ENCODE measurements at regions not wholly inside any gene's neighbourhood (a gene's known extent, or its start where the extent isn't known, plus 50 kb on each side); places are given as distances from the start of the nearest gene placed in this dataset.

DNA sequence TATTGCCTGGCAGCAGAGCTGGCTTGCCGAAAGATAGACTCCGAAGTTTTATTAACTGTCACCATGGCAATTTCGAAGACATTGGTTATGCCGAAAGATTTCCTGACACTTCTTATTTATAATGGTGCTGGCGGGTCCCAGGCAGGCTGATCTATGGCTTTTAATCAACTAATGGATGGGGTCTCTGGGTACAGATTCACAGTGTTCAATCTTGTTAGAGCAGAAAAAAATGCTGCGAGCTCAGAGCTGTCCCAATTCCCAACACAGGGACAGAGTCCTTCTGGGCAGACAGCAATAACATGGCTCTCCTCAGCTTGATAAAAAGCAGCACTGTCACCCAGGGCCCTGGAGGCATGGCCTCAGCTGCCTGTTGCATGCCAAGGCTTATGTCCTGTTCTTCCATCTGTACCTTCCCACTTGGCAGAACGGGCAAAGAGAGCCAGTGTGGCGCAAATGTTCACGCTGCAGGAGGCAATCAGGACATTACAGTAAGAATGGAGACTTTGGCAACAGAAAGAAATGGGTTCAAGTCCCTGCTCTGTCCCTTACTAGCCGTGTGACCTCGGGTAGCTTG, 228.2 kb upstream of the PWP1 start:
- no peaks in the 10 kb centered on the region for H3K36me3 ChIP-seq (ENCODE audit: control insufficient read depth in 2 of 2, insufficient read depth in 2 of 2, low read length in 1 of 2)
- no peak overlapping the region for H3K4me3 ChIP-seq (ENCODE audit: low read depth in 1 of 2, low read length in 2 of 2)
- 63 to 70% methylated on average over 11 of the region's 11 CpGs for WGBS, 2 donors
- H3K27ac ChIP-seq (ENCODE audit: low read depth in 2 of 2, low read length in 1 of 2), result no peak overlapping the region
- no peaks in the 10 kb centered on the region for H3K27me3 ChIP-seq (ENCODE audit: control insufficient read depth in 1 of 2, insufficient read depth in 2 of 2, low read length in 2 of 2)
- no peaks in the 10 kb centered on the region for H3K9me3 ChIP-seq (ENCODE audit: control insufficient read depth in 2 of 2, insufficient read depth in 1 of 2, low read depth in 1 of 2, low read length in 1 of 2)
- no peaks in the 10 kb centered on the region for H3K4me1 ChIP-seq (ENCODE audit: control insufficient read depth in 2 of 2, insufficient read depth in 2 of 2, low read length in 1 of 2)

DNA sequence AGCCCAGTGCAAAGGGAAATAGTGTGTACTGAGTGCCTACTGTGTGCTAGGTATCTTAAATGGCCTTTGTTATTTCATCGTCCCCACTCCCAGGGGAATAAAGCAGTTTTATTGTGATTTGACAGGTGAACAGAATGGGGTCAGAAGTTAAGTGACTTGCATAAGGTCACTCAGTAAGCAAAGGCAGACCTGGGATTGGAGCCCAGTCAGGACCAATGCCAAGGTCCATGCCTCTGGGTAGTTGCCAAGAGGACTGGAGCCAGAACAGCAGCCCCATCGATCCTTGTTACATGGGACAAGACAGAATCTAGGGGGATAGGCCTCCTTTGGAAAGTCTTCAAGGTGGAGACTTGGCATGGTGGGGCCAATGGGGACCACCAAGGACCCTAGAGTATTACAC, 227.4 kb upstream of the PWP1 start:
- Histone ChIP-seq H3K27me3 (ENCODE audit: control insufficient read depth in 1 of 2, insufficient read depth in 2 of 2, low read length in 2 of 2) (no peaks in the 10 kb centered on the region), H3K36me3 (ENCODE audit: control insufficient read depth in 2 of 2, insufficient read depth in 2 of 2, low read length in 1 of 2) (no peaks in the 10 kb centered on the region), H3K4me1 (ENCODE audit: control insufficient read depth in 2 of 2, insufficient read depth in 2 of 2, low read length in 1 of 2) (no peaks in the 10 kb centered on the region), H3K4me3 (ENCODE audit: low read depth in 1 of 2, low read length in 2 of 2) (no peak overlapping the region), H3K27ac (ENCODE audit: low read depth in 2 of 2, low read length in 1 of 2) (no peak overlapping the region), H3K9me3 (ENCODE audit: control insufficient read depth in 2 of 2, insufficient read depth in 1 of 2, low read depth in 1 of 2, low read length in 1 of 2) (no peaks in the 10 kb centered on the region)
- 62 to 80% methylated on average over 2 of the region's 2 CpGs for WGBS, 2 donors

DNA sequence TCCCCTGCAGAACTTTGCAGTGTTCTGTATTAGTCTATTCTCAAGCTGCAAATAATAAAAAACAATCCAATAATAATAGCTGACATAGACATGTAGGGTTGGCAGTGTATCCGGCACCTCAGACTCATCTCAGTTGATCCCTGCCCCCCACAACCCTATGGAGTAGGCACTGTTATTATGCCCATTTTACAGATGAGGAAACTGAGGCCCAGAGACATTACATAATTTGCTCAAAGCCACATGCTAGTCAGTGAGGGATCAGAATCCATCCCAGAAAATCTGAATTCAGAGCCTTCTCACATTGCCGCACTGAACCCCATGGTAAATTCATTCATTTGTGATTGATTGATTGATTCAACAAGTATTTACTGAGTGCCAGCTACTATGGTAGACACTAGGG, 226.6 kb upstream of the PWP1 start:
- Histone ChIP-seq H3K27me3 (ENCODE audit: control insufficient read depth in 1 of 2, insufficient read depth in 2 of 2, low read length in 2 of 2) (no peaks in the 10 kb centered on the region), H3K36me3 (ENCODE audit: control insufficient read depth in 2 of 2, insufficient read depth in 2 of 2, low read length in 1 of 2) (no peaks in the 10 kb centered on the region), H3K9me3 (ENCODE audit: control insufficient read depth in 2 of 2, insufficient read depth in 1 of 2, low read depth in 1 of 2, low read length in 1 of 2) (no peaks in the 10 kb centered on the region), H3K27ac (ENCODE audit: low read depth in 2 of 2, low read length in 1 of 2) (no peak overlapping the region), H3K4me3 (ENCODE audit: low read depth in 1 of 2, low read length in 2 of 2) (no peak overlapping the region), H3K4me1 (ENCODE audit: control insufficient read depth in 2 of 2, insufficient read depth in 2 of 2, low read length in 1 of 2) (no peaks in the 10 kb centered on the region)
- WGBS, 2 donors, result 92 to 95% methylated on average over 2 of the region's 2 CpGs

DNA sequence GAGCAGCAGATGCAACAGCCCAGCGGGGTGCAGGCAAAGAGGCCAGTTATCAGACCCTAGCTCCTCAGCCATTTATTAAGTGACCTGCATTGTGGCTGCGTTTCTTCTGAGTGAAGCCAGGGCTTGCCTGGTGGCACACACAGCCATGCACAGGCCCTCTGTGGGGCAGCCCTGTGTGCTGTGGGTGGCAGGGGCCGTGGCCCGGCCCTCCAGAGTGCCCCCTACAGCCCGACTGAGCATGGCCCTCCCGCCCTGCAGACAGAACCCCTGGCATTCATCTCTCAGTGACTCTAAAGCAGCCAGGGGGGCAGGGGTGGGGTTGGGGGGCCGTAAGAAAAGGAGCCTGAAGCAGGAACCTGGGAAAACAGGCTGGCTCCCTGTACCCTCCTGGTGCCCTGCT, 226.0 kb upstream of the PWP1 start:
- Histone ChIP-seq H3K4me3 (ENCODE audit: low read depth in 1 of 2, low read length in 2 of 2) (no peak overlapping the region), H3K4me1 (ENCODE audit: control insufficient read depth in 2 of 2, insufficient read depth in 2 of 2, low read length in 1 of 2) (no peaks in the 10 kb centered on the region), H3K36me3 (ENCODE audit: control insufficient read depth in 2 of 2, insufficient read depth in 2 of 2, low read length in 1 of 2) (no peaks in the 10 kb centered on the region), H3K27ac (ENCODE audit: low read depth in 2 of 2, low read length in 1 of 2) (no peak overlapping the region), H3K27me3 (ENCODE audit: control insufficient read depth in 1 of 2, insufficient read depth in 2 of 2, low read length in 2 of 2) (no peaks in the 10 kb centered on the region), H3K9me3 (ENCODE audit: control insufficient read depth in 2 of 2, insufficient read depth in 1 of 2, low read depth in 1 of 2, low read length in 1 of 2) (no peaks in the 10 kb centered on the region)
- 76 to 80% methylated on average over 7 of the region's 7 CpGs for WGBS, 2 donors

DNA sequence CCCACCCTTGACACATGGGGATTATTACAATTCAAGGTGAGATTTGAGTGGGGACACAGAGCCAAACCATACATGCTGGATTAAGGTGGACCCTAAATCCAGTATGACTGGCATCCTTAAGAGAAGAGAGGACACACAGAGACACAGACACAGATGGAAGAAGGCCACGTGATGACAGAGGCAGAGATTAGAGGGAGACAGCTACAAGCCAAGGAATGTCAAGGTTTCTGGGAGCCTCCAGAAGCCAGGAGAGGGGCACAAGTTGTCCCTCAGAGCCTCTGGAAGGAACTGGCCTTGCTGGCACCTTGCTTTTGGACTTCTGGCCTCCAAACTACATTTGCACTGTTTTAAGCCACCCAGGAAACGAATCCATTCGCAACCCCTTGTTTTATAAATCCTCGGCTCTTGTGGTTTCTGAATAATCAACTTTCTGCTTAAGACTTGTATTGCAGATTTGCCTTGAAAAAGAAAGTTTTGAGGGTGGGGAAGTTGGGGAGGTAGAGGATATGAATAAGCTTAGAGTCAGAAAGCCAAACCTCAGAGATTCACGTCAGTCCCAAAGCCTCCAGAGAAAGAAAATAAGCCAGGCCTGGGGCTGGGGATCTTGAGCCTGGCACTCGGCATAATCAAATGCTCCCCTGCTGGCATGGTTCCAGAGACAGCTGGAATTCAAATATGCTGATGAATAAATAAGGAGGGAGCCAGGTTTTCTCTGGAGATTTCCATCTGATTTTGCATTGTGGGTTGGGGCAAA, 224.2 kb upstream of the PWP1 start:
- WGBS, 2 donors, result 34 to 51% methylated on average over 6 of the region's 6 CpGs
- no peaks in the 10 kb centered on the region for H3K36me3 ChIP-seq (ENCODE audit: control insufficient read depth in 2 of 2, insufficient read depth in 2 of 2, low read length in 1 of 2)
- H3K27ac ChIP-seq (ENCODE audit: low read depth in 2 of 2, low read length in 1 of 2), result no peak overlapping the region
- H3K4me1 ChIP-seq (ENCODE audit: control insufficient read depth in 2 of 2, insufficient read depth in 2 of 2, low read length in 1 of 2), result peaks cover 0 to 4% of the 10 kb centered on the region in 2 donors
- H3K9me3 ChIP-seq (ENCODE audit: control insufficient read depth in 2 of 2, insufficient read depth in 1 of 2, low read depth in 1 of 2, low read length in 1 of 2), result no peaks in the 10 kb centered on the region
- H3K4me3 ChIP-seq (ENCODE audit: low read depth in 1 of 2, low read length in 2 of 2), result no peak overlapping the region
- H3K27me3 ChIP-seq (ENCODE audit: control insufficient read depth in 1 of 2, insufficient read depth in 2 of 2, low read length in 2 of 2), result no peaks in the 10 kb centered on the region

DNA sequence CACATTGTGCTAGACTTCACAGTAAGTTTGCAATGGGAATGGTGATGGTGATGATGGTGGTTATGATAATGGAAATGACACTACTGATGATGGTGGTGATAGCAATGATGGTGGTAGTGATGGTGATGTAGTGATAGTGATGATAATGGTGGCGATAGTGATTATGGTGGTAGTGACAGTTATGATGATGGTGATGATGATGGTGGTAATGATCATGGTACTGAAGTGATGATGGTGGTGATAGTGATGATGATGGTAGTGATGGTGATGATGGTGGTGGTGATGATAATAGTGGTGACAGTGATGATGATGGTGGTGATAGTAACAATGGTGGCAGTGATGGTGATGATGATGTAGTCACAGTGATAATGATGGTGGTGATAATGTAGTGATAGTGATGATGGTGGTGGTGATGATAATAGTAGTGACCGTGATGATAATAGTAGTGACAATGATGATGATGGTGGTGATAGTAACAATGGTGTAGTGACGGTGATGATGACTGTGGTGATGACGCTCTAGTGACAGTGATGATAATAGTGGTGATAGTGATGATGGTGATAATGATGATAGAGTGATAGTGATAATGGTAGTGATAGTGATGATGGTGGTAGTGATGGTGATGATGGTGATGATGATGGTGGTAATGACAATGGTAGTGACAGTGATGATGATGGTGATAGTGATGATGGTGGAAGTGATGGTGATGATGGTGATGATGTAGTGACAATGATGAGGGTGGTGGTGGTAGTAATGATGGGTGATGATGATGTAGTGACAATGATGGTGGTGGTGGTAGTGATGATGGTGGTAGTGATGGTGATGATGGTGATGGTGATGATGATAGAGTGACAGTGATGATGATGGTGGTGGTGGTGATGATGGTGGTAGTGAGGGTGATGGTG, 222.9 kb upstream of the PWP1 start:
- WGBS, 2 donors, result 92 to 96% methylated on average over 4 of the region's 4 CpGs
- Histone ChIP-seq H3K36me3 (ENCODE audit: control insufficient read depth in 2 of 2, insufficient read depth in 2 of 2, low read length in 1 of 2) (no peaks in the 10 kb centered on the region), H3K27ac (ENCODE audit: low read depth in 2 of 2, low read length in 1 of 2) (no peak overlapping the region), H3K9me3 (ENCODE audit: control insufficient read depth in 2 of 2, insufficient read depth in 1 of 2, low read depth in 1 of 2, low read length in 1 of 2) (no peaks in the 10 kb centered on the region), H3K4me3 (ENCODE audit: low read depth in 1 of 2, low read length in 2 of 2) (no peak overlapping the region), H3K27me3 (ENCODE audit: control insufficient read depth in 1 of 2, insufficient read depth in 2 of 2, low read length in 2 of 2) (no peaks in the 10 kb centered on the region), H3K4me1 (ENCODE audit: control insufficient read depth in 2 of 2, insufficient read depth in 2 of 2, low read length in 1 of 2) (peaks cover 0 to 4% of the 10 kb centered on the region in 2 donors)

DNA sequence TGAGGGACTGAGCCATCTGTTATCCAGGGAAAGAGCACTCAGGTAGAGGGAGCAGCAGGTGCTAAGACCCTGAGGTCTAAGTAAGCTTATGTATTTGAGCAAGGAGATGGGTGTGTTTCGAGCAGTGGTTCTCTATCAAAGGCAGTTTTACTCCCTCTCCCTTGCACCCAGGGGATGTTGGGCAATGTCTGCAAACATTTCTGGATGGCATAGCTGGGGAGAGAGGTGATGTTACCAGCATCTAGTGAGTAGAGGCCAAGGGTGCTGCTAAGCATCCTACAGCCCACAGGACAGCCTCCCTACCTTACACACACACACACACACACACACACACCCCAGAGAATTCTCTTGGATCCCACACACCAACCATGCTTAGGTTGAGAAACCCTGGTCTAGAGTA, 221.0 kb upstream of the PWP1 start:
- 86 to 90% methylated on average over 1 of the region's 1 CpG for WGBS, 2 donors
- H3K27ac ChIP-seq (ENCODE audit: low read depth in 2 of 2, low read length in 1 of 2), result no peak overlapping the region
- no peaks in the 10 kb centered on the region for H3K9me3 ChIP-seq (ENCODE audit: control insufficient read depth in 2 of 2, insufficient read depth in 1 of 2, low read depth in 1 of 2, low read length in 1 of 2)
- no peak overlapping the region for H3K4me3 ChIP-seq (ENCODE audit: low read depth in 1 of 2, low read length in 2 of 2)
- no peaks in the 10 kb centered on the region for H3K27me3 ChIP-seq (ENCODE audit: control insufficient read depth in 1 of 2, insufficient read depth in 2 of 2, low read length in 2 of 2)
- no peaks in the 10 kb centered on the region for H3K36me3 ChIP-seq (ENCODE audit: control insufficient read depth in 2 of 2, insufficient read depth in 2 of 2, low read length in 1 of 2)
- peaks cover 0 to 4% of the 10 kb centered on the region in 2 donors for H3K4me1 ChIP-seq (ENCODE audit: control insufficient read depth in 2 of 2, insufficient read depth in 2 of 2, low read length in 1 of 2)

DNA sequence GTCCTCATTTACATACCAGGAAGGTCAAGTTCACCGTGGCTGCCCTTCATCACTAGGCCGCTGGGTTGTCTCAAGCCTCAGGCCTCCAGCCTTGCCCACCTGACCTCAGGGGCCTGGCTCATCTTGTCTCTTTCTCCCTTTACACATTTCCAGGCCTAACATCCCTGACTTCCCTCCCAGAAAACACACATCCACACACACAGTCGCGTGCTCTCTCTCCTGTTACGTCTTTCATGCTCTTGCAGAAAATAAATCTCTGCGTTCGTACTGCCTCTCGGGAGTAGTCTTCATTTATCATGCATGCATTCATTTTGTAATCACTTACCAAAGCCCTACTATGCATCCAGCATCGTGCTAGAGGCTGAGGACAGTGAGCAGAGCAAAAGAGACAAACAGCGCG, 220.0 kb upstream of the PWP1 start:
- H3K9me3 ChIP-seq (ENCODE audit: control insufficient read depth in 2 of 2, insufficient read depth in 1 of 2, low read depth in 1 of 2, low read length in 1 of 2), result no peaks in the 10 kb centered on the region
- H3K36me3 ChIP-seq (ENCODE audit: control insufficient read depth in 2 of 2, insufficient read depth in 2 of 2, low read length in 1 of 2), result no peaks in the 10 kb centered on the region
- no peak overlapping the region for H3K4me3 ChIP-seq (ENCODE audit: low read depth in 1 of 2, low read length in 2 of 2)
- H3K27ac ChIP-seq (ENCODE audit: low read depth in 2 of 2, low read length in 1 of 2), result no peak overlapping the region
- WGBS, 2 donors, result 82 to 84% methylated on average over 11 of the region's 11 CpGs
- peaks cover 0 to 4% of the 10 kb centered on the region in 2 donors for H3K4me1 ChIP-seq (ENCODE audit: control insufficient read depth in 2 of 2, insufficient read depth in 2 of 2, low read length in 1 of 2)
- H3K27me3 ChIP-seq (ENCODE audit: control insufficient read depth in 1 of 2, insufficient read depth in 2 of 2, low read length in 2 of 2), result no peaks in the 10 kb centered on the region

DNA sequence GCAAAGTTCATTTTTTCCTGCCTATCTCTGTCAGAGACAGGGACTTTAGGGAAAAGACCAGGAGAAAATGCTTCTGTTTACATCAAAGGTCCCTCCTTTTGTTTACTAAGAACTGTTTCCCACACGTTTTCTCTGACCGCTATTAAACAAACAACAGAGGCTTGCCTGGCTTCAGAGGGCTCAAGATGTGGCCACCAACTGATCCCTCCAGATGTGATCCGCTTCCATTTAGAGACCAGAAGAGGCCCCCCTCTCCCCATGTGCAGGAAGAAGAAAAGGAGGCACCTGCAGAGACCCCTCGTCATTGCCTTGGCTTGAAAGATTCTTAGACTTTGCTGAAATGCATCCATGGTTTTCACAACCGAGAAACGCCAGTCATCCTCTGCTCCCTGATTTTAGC, 217.9 kb upstream of the PWP1 start:
- Histone ChIP-seq H3K36me3 (ENCODE audit: control insufficient read depth in 2 of 2, insufficient read depth in 2 of 2, low read length in 1 of 2) (no peaks in the 10 kb centered on the region), H3K9me3 (ENCODE audit: control insufficient read depth in 2 of 2, insufficient read depth in 1 of 2, low read depth in 1 of 2, low read length in 1 of 2) (no peaks in the 10 kb centered on the region), H3K27me3 (ENCODE audit: control insufficient read depth in 1 of 2, insufficient read depth in 2 of 2, low read length in 2 of 2) (no peaks in the 10 kb centered on the region), H3K27ac (ENCODE audit: low read depth in 2 of 2, low read length in 1 of 2) (no peak overlapping the region), H3K4me3 (ENCODE audit: low read depth in 1 of 2, low read length in 2 of 2) (no peak overlapping the region), H3K4me1 (ENCODE audit: control insufficient read depth in 2 of 2, insufficient read depth in 2 of 2, low read length in 1 of 2) (peaks cover 0 to 4% of the 10 kb centered on the region in 2 donors)
- WGBS, 2 donors, result 64 to 69% methylated on average over 6 of the region's 6 CpGs
